Neutrophil (primary cell): ENCODE measurements at regions not wholly inside any gene's neighbourhood (a gene's known extent, or its start where the extent isn't known, plus 50 kb on each side); places are given as distances from the start of the nearest gene placed in this dataset.

Experiments used
- H3K27ac ChIP-seq: fragments of 200-600 bp; sonication (generic); 2 replicates; pipeline ENCODE4 v1.5.1; 2016; ENCODE audit warnings: mild to moderate bottlenecking, moderate library complexity
- H3K27me3 ChIP-seq: fragments of 200-600 bp; sonication (generic); 2 replicates; pipeline ENCODE4 v1.6.0; 2016; ENCODE audit warnings: mild to moderate bottlenecking
- H3K36me3 ChIP-seq: fragments of 200-600 bp; sonication (generic); 2 replicates; pipeline ENCODE4 v1.5.1; 2017
- H3K4me1 ChIP-seq, 2 experiments: fragments of 200-600 bp in 1 of 2; sonication (generic) in 1 of 2; 1 replicate in 1 of 2; 2 replicates in 1 of 2; pipeline versions ENCODE4 v1.5.1 to v1.6.1; 2013 to 2016; ENCODE audit warnings: low read depth in 1 of 2, low read length in 1 of 2, mild to moderate bottlenecking in 1 of 2, moderate library complexity in 1 of 2; ENCODE audit not compliant: control insufficient read depth in 1 of 2, insufficient read depth in 1 of 2
- H3K4me3 ChIP-seq, 2 experiments: fragments of 200-600 bp in 1 of 2; sonication (generic) in 1 of 2; 1 replicate in 1 of 2; 2 replicates in 1 of 2; pipeline ENCODE4 v1.5.1; 2013 to 2016; ENCODE audit warnings: low read depth in 1 of 2, low read length in 1 of 2, mild to moderate bottlenecking in 1 of 2, moderate library complexity in 1 of 2
- H3K9me3 ChIP-seq: fragments of 200-600 bp; sonication (generic); 2 replicates; pipeline ENCODE4 v1.5.1; 2016
- CTCF ChIP-seq: fragments of 200-600 bp; sonication (generic); IDR thresholded peaks from 2 replicates; pipeline ENCODE4 v1.5.1; 2016; ENCODE audit warnings: antibody characterized with exemption

GRCh38 chr5:4255441-4255840 is 659.8 kb downstream of the IRX1 start:
- Histone ChIP-seq H3K4me1 (no peaks in the 10 kb centered on the region), H3K36me3 (no peaks in the 10 kb centered on the region), H3K27me3 (no peaks in the 10 kb centered on the region), H3K27ac (no peak overlapping the region), H3K9me3 (no peaks in the 10 kb centered on the region), H3K4me3 (no peak overlapping the region)
- TF ChIP-seq CTCF: no peak

GRCh38 chr5:4258170-4258569 is 662.5 kb downstream of the IRX1 start:
- no peak for TF ChIP-seq CTCF
- Histone ChIP-seq H3K4me1 (no peaks in the 10 kb centered on the region), H3K27me3 (no peaks in the 10 kb centered on the region), H3K9me3 (no peaks in the 10 kb centered on the region), H3K4me3 (no peak overlapping the region), H3K36me3 (no peaks in the 10 kb centered on the region), H3K27ac (no peak overlapping the region)

GRCh38 chr5:4271193-4271592 is 675.6 kb downstream of the IRX1 start:
- H3K4me1 ChIP-seq: no peaks in the 10 kb centered on the region
- H3K4me3 ChIP-seq: no peak overlapping the region
- H3K9me3 ChIP-seq: no peaks in the 10 kb centered on the region
- H3K27me3 ChIP-seq: no peaks in the 10 kb centered on the region
- H3K36me3 ChIP-seq: no peaks in the 10 kb centered on the region
- no peak overlapping the region for H3K27ac ChIP-seq
- TF ChIP-seq CTCF: no peak

- Histone ChIP-seq H3K9me3 (no peaks in the 10 kb centered on the region), H3K27me3 (no peaks in the 10 kb centered on the region), H3K4me1 (no peaks in the 10 kb centered on the region), H3K4me3 (no peak overlapping the region), H3K27ac (no peak overlapping the region), H3K36me3 (no peaks in the 10 kb centered on the region)
- TF ChIP-seq CTCF: no peak
Observed at GRCh38 chr5:4275232-4275631, 679.6 kb downstream of the IRX1 start.

GRCh38 chr5:4294878-4295277 is 699.2 kb downstream of the IRX1 start:
- Histone ChIP-seq H3K27me3 (no peaks in the 10 kb centered on the region), H3K4me1 (no peaks in the 10 kb centered on the region), H3K36me3 (no peaks in the 10 kb centered on the region), H3K9me3 (no peaks in the 10 kb centered on the region), H3K4me3 (no peak overlapping the region), H3K27ac (no peak overlapping the region)
- no peak for TF ChIP-seq CTCF
